GM23248 (cell line): ENCODE measurements at regions not wholly inside any gene's neighbourhood (a gene's known extent, or its start where the extent isn't known, plus 50 kb on each side); places are given as distances from the start of the nearest gene placed in this dataset.

Experiments used
- EZH2 ChIP-seq: fragments of 200-600 bp; sonication (generic); IDR thresholded peaks from 2 replicates; pipeline ENCODE4 v1.6.1; 2018; ENCODE audit warnings: antibody characterized with exemption, mild to moderate bottlenecking; ENCODE audit not compliant: insufficient read depth, poor library complexity, severe bottlenecking
- EZH2phosphoT487 ChIP-seq: fragments of 200-600 bp; sonication (generic); IDR thresholded peaks from 2 replicates; pipeline ENCODE4 v1.6.1; 2018; ENCODE audit warnings: antibody characterized with exemption, moderate library complexity, mild to moderate bottlenecking, low read depth; ENCODE audit not compliant: insufficient read depth

DNA sequence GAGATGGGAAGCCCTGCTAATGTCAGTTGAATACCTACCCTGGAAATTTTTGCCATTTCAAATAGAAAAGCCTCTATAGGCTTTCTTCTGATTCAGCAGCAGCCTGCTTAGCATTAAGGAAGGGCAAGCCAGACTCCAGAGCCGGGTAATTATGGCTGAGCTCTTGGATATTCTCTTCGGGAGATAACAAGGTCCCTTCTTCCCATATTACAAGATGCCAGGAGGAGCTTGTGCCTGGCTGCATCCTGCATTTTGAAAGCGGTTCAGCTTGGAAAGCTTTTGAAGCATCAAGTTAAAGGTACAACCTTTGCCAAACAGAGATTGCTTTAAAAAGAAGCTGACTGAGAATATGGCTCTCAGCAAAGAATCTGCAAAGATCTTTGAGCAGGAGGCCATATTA, 399.6 kb upstream of the RPS6KA3 start:
- TF ChIP-seq EZH2phosphoT487 (no peak), EZH2 (no peak)
